ENCODE measurements at regions not wholly inside any gene's neighbourhood (a gene's known extent, or its start where the extent isn't known, plus 50 kb on each side); places are given as distances from the start of the nearest gene placed in this dataset.

DNA sequence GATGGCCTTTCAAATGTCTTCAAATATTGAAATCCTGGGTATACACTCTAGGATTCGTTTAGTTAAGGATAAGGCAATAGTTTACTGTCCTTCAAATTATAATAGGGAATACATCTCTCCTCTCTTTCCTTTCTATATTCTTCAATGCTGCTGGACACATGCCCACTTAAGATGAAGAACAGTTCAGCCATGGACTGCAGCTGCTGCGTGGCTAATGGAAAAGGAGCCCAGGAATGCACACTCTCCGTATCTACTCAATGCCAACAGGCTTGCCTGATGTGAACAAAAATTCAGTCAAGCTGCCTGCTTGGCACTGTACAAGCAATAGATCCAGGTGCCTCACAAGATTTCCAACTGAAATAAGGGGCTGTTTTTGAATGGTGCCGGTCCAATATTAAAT, 321.2 kb upstream of the LYPLAL1 start:
- no peak for TF ChIP-seq JUND (IDR thresholded peaks at IDR 0.05; ENCODE audit: low read depth)

DNA sequence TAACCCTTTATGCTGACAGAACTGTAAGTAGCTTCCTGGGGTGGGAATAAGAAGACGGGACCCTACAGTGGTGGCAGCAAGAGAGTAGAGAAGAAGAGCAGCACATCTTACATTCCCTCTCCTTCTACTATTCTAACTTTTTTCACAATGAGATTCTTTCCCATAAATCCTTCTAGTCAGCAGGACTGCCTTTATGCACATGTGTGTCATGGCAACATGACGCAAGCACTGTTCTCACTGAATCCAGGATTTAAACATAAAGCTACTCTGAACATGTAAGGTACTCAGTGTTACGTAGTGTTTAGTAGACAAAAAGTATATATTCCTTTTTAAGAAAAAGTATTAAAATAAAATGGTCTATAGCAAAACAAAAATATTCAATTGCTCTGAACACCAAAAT, 309.7 kb upstream of the LYPLAL1 start:
- in situ Hi-C loops (cut with HindIII; ENCODE audit: low pct_unique_long_range_greater_than_20kb, low sequenced_read_pairs): no loop called here
- DNase-seq (ENCODE audit: low read depth in 1 of 2, low spot score in 1 of 2): no peak
- TF ChIP-seq JUND (IDR thresholded peaks at IDR 0.05; ENCODE audit: low read depth): no peak

More for the DNA sequence above, 321.2 kb upstream of the LYPLAL1 start:
- in situ Hi-C loops (cut with HindIII; ENCODE audit: low pct_unique_long_range_greater_than_20kb, low sequenced_read_pairs): no loop called here
- no peak for DNase-seq (ENCODE audit: low read depth in 1 of 2, low spot score in 1 of 2)

DNA sequence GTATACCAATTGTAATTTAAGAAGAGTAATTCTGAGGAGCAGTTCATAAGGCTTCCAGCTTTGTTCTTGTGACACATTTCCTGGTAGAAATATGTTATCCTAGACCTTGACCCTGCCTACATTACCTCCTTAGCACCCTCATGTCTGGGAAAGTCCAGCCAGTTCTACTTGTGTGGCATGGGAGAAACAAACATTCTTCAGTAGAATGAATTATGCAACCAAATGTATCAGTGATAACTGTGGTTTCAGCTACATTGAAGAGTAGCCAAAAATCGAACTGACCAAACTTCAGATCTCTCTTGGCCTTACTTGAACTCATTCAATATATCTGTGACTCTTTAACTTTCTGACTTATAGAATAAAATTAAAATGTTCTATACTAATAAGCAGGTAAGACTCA, 308.1 kb upstream of the LYPLAL1 start:
- TF ChIP-seq JUND (IDR thresholded peaks at IDR 0.05; ENCODE audit: low read depth): no peak
- no peak for DNase-seq (ENCODE audit: low read depth in 1 of 2, low spot score in 1 of 2)
- in situ Hi-C loops (cut with HindIII; ENCODE audit: low pct_unique_long_range_greater_than_20kb, low sequenced_read_pairs): no loop called here

DNA sequence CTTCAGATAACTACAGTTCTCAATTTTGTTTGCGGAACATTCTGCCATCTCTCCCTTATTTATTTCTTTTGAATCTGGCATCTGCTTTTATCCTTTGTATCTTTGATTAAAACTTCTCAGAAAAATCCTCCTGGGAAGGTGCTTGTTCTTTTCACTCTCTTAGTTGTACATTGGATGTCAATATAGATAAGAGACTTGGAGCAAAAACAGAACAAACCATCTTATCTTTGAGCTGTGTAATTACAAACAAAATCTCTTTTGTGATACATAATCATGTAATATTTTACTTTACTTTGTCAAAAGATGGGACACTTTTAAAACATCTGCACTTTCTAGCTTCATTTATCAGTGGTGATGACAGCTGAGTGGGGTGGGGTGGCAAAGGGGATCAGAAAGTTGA, 307.2 kb upstream of the LYPLAL1 start:
- DNase-seq (ENCODE audit: low read depth in 1 of 2, low spot score in 1 of 2): no peak
- no peak for TF ChIP-seq JUND (IDR thresholded peaks at IDR 0.05; ENCODE audit: low read depth)
- in situ Hi-C loops (cut with HindIII; ENCODE audit: low pct_unique_long_range_greater_than_20kb, low sequenced_read_pairs): no loop called here

DNA sequence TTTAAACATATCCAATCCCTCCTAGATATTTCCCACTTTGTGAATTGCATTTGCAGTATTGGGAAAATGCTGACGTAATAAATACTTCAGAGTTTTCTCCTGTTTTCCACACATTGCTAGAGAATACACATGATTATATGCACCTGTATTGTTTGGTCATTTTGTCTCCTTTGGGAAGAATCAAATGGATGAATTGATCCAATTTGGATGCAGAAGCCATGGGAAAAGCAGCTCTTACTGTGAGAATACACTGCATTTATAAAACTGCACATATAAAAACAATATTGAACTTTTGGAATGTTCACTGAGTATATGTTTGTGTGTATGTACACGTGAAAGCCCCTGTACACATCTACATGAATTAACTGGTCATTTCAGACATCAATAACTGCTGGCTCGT, 306.6 kb upstream of the LYPLAL1 start:
- TF ChIP-seq JUND (IDR thresholded peaks at IDR 0.05; ENCODE audit: low read depth): no peak
- DNase-seq (ENCODE audit: low read depth in 1 of 2, low spot score in 1 of 2): no peak
- in situ Hi-C loops (cut with HindIII; ENCODE audit: low pct_unique_long_range_greater_than_20kb, low sequenced_read_pairs): no loop called here

DNA sequence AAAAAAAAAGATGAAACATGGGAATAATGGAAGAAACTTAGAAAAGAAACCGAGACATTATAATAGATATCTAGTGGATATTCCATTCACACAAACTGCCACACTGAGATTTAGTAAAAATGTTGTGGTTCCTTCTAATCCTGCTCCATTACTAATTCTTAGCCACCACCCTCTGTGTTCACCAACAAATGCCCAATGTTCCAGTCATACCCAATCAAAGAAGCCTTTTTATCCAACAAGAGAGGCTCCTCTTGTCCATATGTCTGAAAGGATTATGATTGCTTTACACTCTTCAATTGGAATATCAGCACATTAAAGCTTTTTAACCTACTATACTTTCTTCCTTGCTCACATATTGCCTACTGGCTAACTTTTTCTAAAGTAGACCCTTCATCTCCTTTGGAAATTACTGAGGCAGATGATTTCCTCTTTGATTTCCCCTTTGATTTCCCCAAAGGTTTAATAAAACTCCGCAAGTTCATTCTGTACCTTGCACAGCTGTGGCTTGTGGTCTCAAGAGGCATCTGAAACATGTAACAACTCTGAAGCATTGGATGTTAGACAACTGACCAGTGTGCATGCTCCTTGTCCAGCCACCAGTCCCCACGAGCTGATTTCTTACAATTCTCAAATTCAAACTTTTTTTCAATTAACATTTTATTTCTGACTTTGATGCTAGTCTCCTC, 305.6 kb upstream of the LYPLAL1 start:
- no peak for TF ChIP-seq JUND (IDR thresholded peaks at IDR 0.05; ENCODE audit: low read depth)
- DNase-seq (ENCODE audit: low read depth in 1 of 2, low spot score in 1 of 2): no peak
- in situ Hi-C loops (cut with HindIII; ENCODE audit: low pct_unique_long_range_greater_than_20kb, low sequenced_read_pairs): no loop called here

DNA sequence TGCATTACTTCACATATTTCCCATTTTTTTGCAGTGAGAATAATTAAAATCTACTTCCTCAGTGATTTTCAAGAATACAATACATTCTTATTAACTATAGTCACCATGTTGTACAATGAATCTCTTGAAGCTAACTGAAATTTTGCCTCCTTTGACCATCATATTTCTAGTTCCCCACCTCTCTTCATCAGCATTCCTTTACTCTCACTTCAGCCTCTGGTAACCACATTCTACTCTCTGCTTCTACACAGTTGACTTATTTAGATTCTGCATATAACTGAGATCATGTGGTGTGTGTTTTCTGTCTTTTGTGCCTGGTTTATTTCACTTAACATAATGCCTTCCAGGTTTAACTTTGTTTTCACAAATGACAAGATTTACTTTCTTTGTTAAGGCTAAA, 304.4 kb upstream of the LYPLAL1 start:
- DNase-seq (ENCODE audit: low read depth in 1 of 2, low spot score in 1 of 2): no peak
- TF ChIP-seq JUND (IDR thresholded peaks at IDR 0.05; ENCODE audit: low read depth): no peak
- in situ Hi-C loops (cut with HindIII; ENCODE audit: low pct_unique_long_range_greater_than_20kb, low sequenced_read_pairs): no loop called here

DNA sequence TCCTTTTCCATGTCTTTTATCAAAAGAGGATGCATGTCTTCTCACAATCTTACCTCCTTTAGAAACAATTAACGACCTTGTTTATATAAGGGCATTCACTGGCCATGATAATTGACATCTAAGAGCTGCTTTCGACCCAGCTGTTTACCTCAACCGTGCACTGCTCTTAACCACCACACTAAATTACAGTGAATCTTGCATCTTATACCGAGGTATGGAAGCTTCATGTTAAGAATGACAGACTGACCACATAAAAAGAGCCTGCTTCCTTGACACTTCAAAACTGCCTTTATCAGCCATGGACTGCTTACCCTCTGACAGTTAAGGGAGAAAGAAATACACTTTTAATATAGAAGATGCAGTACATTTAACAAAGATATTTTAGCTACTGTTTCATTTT, 301.7 kb upstream of the LYPLAL1 start:
- in situ Hi-C loops (cut with HindIII; ENCODE audit: low pct_unique_long_range_greater_than_20kb, low sequenced_read_pairs): no loop called here
- TF ChIP-seq JUND (IDR thresholded peaks at IDR 0.05; ENCODE audit: low read depth): no peak
- DNase-seq (ENCODE audit: low read depth in 1 of 2, low spot score in 1 of 2): no peak

DNA sequence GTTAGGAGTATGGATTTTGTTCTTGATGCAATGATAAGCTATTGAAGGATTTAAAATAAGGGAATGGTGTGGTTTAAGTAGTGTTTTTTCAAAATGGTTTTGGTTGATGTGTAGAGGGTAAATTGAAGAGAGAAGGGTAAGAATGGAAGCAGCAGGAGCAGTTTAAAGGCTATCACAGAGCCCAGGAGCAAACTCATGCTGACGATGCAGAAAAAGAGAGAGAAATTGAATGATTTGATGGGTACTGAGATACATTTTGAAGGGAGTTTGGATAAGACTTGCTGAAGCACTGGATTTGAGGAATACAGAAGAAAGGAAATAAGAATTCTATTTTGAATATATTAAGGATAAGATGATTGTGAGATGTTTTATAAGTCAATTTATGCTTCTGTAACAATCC, 300.8 kb upstream of the LYPLAL1 start:
- in situ Hi-C loops (cut with HindIII; ENCODE audit: low pct_unique_long_range_greater_than_20kb, low sequenced_read_pairs): no loop called here
- no peak for DNase-seq (ENCODE audit: low read depth in 1 of 2, low spot score in 1 of 2)
- TF ChIP-seq JUND (IDR thresholded peaks at IDR 0.05; ENCODE audit: low read depth): no peak

DNA sequence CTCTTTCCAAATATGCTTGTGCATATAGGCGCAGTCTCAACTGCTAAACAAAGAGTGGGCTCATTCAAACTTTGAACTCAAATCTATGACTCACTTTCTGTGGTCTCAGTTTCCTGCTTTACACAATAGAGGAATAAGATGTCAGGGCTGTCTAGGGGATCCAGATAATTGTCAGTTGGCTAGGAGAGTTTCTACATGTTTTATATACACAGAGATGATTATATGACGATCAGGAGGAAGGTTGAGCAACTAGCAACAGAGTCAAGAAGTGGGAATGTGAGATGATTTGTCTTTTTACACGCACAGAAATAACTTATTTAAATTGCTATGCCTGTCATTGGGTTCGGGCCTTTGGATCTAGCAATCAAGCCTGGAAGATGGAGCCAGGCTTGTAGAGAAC, 299.4 kb upstream of the LYPLAL1 start:
- in situ Hi-C loops (cut with HindIII; ENCODE audit: low pct_unique_long_range_greater_than_20kb, low sequenced_read_pairs): no loop called here
- no peak for TF ChIP-seq JUND (IDR thresholded peaks at IDR 0.05; ENCODE audit: low read depth)
- no peak for DNase-seq (ENCODE audit: low read depth in 1 of 2, low spot score in 1 of 2)

DNA sequence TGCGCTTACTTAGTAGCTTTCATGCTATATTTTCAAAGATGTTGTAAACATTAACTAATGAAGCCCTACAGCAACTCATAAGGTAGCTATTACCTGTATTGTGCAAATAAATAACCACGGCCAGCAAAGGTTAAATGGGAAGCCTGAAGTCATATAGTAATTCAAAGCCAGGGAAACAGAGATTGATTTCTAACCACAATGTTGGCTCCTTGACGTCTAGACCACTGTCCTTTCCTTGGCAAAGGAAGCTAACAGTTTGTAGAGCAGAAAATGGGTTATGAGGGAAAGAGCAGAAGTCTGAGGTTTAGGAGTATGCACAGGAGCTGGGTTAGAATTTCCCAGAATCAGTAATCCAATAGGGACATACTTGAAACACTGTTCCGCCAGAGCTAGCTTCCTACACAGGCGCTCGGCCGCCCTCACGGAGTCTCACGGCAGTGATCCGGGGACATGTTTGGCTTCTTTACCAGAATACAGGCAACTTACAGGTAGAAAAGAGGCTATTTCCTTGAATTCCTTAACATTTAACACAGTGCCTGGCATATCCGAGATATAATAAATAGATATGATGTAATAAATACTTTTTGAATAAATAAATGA, 298.8 kb upstream of the LYPLAL1 start:
- DNase-seq (ENCODE audit: low read depth in 1 of 2, low spot score in 1 of 2): no peak
- in situ Hi-C loops (cut with HindIII; ENCODE audit: low pct_unique_long_range_greater_than_20kb, low sequenced_read_pairs): no loop called here
- TF ChIP-seq JUND (IDR thresholded peaks at IDR 0.05; ENCODE audit: low read depth): no peak

DNA sequence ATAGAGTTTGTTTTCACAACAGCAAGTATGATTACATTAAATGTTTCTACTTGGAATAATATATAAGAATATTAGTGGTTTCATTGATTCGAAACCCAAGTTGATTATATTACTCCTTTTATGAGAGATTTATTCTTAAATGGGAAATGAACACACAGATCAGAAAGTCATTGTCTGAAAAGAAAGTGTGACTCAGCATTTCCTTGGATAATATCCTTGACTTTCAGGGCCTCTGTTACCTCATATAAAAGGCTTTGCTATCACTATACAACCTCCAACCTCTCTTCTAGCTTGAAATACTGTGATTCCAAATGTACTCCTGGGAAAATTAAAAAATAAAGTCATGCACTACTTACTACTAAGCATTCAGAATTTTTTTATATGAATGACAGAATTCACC, 295.3 kb upstream of the LYPLAL1 start:
- in situ Hi-C loops (cut with HindIII; ENCODE audit: low pct_unique_long_range_greater_than_20kb, low sequenced_read_pairs): no loop called here
- TF ChIP-seq JUND (IDR thresholded peaks at IDR 0.05; ENCODE audit: low read depth): no peak
- no peak for DNase-seq (ENCODE audit: low read depth in 1 of 2, low spot score in 1 of 2)

DNA sequence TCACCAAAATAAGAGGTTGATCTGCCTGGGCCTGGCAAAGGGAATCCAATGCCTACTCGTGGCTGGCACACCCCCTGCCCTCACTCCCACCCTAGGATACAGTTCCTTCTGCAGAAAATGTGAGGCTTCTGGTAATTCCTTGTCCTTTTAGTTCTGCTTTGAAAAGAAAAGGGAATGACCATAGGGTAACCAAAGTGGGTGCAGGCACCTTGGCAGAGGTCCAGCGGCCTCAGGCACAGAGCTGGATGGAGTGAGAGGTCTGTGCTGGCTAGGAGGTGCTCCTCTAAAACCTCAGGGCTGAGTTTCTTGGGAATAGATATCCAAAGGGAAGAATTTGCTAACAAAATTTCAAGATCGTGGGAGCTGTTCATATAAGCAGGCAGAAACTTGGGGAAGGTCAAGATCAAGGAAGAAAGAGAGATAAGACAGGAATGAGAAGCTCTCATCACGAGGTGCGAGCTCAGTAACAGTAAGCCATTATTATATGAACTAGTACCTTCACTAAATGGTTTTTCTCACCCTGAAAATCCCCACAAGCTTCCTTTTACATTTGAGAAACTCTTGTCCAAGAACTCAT, 293.1 kb upstream of the LYPLAL1 start:
- in situ Hi-C loops (cut with HindIII; ENCODE audit: low pct_unique_long_range_greater_than_20kb, low sequenced_read_pairs): no loop called here

More for the DNA sequence above, 293.1 kb upstream of the LYPLAL1 start:
- TF ChIP-seq JUND (IDR thresholded peaks at IDR 0.05; ENCODE audit: low read depth): no peak
- no peak for DNase-seq (ENCODE audit: low read depth in 1 of 2, low spot score in 1 of 2)
